ENCODE measurements at regions not wholly inside any gene's neighbourhood (a gene's known extent, or its start where the extent isn't known, plus 50 kb on each side); places are given as distances from the start of the nearest gene placed in this dataset.

- TF ChIP-seq, protein P1, sequence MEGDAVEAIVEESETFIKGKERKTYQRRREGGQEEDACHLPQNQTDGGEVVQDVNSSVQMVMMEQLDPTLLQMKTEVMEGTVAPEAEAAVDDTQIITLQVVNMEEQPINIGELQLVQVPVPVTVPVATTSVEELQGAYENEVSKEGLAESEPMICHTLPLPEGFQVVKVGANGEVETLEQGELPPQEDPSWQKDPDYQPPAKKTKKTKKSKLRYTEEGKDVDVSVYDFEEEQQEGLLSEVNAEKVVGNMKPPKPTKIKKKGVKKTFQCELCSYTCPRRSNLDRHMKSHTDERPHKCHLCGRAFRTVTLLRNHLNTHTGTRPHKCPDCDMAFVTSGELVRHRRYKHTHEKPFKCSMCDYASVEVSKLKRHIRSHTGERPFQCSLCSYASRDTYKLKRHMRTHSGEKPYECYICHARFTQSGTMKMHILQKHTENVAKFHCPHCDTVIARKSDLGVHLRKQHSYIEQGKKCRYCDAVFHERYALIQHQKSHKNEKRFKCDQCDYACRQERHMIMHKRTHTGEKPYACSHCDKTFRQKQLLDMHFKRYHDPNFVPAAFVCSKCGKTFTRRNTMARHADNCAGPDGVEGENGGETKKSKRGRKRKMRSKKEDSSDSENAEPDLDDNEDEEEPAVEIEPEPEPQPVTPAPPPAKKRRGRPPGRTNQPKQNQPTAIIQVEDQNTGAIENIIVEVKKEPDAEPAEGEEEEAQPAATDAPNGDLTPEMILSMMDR (IDR thresholded peaks at IDR 0.05; ENCODE audit: low read depth, low read length) = no peak
- peak in 1 of 2 donors; percentile 7 for DNase-seq (ENCODE audit: low read depth in 1 of 2, low spot score in 1 of 2)
- no peaks in the 10 kb centered on the region for H3K36me3 ChIP-seq
- H3K4me3 ChIP-seq = no peak overlapping the region
- no peaks in the 10 kb centered on the region for H3K9me3 ChIP-seq (ENCODE audit: low read depth)
- no peaks in the 10 kb centered on the region for H3K4me1 ChIP-seq (ENCODE audit: low read depth)
- H3K27ac ChIP-seq = no peak overlapping the region
- H3K27me3 ChIP-seq = no peaks in the 10 kb centered on the region
Observed at GRCh38 chr2:168402531-168402930, 53.5 kb upstream of the CERS6 start.

DNA sequence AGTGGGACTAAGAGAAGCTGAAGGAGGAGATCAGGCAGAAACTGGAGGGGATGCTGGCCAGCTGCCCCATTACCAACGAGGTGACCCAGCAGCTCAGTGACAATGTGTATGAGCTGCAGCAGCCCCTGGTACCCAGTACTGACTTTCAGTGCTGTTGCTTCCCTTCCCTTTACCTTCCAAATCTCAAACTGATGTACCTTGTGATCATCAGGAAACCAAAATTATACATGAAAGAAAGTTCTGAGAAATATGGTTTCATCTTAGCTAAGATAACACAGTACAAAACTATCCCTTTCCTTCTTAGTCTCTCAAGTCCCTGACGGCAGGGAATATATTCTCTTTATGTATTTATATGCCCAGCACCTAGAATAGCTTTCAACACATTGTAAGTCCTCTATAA, 52.3 kb upstream of the CERS6 start:
- Histone ChIP-seq H3K27me3 (no peaks in the 10 kb centered on the region), H3K4me1 (ENCODE audit: low read depth) (no peaks in the 10 kb centered on the region), H3K9me3 (ENCODE audit: low read depth) (no peaks in the 10 kb centered on the region), H3K4me3 (no peak overlapping the region), H3K36me3 (no peaks in the 10 kb centered on the region), H3K27ac (no peak overlapping the region)
- TF ChIP-seq, protein P1 (IDR thresholded peaks at IDR 0.05; ENCODE audit: low read depth, low read length) = no peak
- no peak for DNase-seq (ENCODE audit: low read depth in 1 of 2, low spot score in 1 of 2)

- H3K27ac ChIP-seq = no peak overlapping the region
- H3K9me3 ChIP-seq (ENCODE audit: low read depth) = no peaks in the 10 kb centered on the region
- H3K36me3 ChIP-seq = no peaks in the 10 kb centered on the region
- H3K4me3 ChIP-seq = no peak overlapping the region
- TF ChIP-seq, protein P1 (IDR thresholded peaks at IDR 0.05; ENCODE audit: low read depth, low read length) = no peak
- no peaks in the 10 kb centered on the region for H3K27me3 ChIP-seq
- no peak for DNase-seq (ENCODE audit: low read depth in 1 of 2, low spot score in 1 of 2)
- no peaks in the 10 kb centered on the region for H3K4me1 ChIP-seq (ENCODE audit: low read depth)
Observed at GRCh38 chr2:168404764-168405163, 51.3 kb upstream of the CERS6 start.
